H9 (cell line): ENCODE measurements at regions not wholly inside any gene's neighbourhood (a gene's known extent, or its start where the extent isn't known, plus 50 kb on each side); places are given as distances from the start of the nearest gene placed in this dataset.

Source experiments
- DNase-seq: peaks from one replicate; pipeline ENCODE4 v3.0.0-alpha.2; 2017
- H2AFZ ChIP-seq: one replicate; pipeline ENCODE4 v1.6.1; 2013; ENCODE audit warnings: mild to moderate bottlenecking, low read length, control low read depth, moderate library complexity
- H2AK5ac ChIP-seq: 2 replicates; pipeline ENCODE4 v1.6.1; 2013; ENCODE audit warnings: low read length, control low read depth, mixed read lengths; ENCODE audit not compliant: insufficient read length
- H2BK120ac ChIP-seq: one replicate; pipeline ENCODE4 v1.6.1; 2013; ENCODE audit warnings: low read depth, mild to moderate bottlenecking, low read length, control low read depth, inconsistent platforms; ENCODE audit not compliant: poor library complexity, severe bottlenecking
- H2BK12ac ChIP-seq: 2 replicates; pipeline ENCODE4 v1.6.1; 2013; ENCODE audit warnings: low read length, control low read depth, mixed read lengths, low read depth; ENCODE audit not compliant: insufficient read length
- H2BK15ac ChIP-seq: 2 replicates; pipeline ENCODE4 v1.6.1; 2013; ENCODE audit warnings: low read depth, low read length, control low read depth
- H2BK20ac ChIP-seq: one replicate; pipeline ENCODE4 v1.6.1; 2013; ENCODE audit warnings: low read depth, mild to moderate bottlenecking, low read length, control low read depth, inconsistent platforms; ENCODE audit not compliant: poor library complexity, severe bottlenecking
- H2BK5ac ChIP-seq: 2 replicates; pipeline ENCODE4 v1.6.1; 2013; ENCODE audit warnings: low read length, control low read depth, mixed read lengths; ENCODE audit not compliant: insufficient read length
- H3K14ac ChIP-seq: 2 replicates; pipeline ENCODE4 v1.6.1; 2013; ENCODE audit warnings: low read length, control low read depth; ENCODE audit not compliant: insufficient read depth
- H3K18ac ChIP-seq: 2 replicates; pipeline ENCODE4 v1.6.1; 2013; ENCODE audit warnings: low read depth, mild to moderate bottlenecking, mixed read lengths, low read length, control low read depth; ENCODE audit not compliant: insufficient read length
- H3K23ac ChIP-seq: 2 replicates; pipeline ENCODE4 v1.6.1; 2013; ENCODE audit warnings: low read length, control low read depth, mixed read lengths, low read depth; ENCODE audit not compliant: insufficient read length
- H3K23me2 ChIP-seq: 2 replicates; pipeline ENCODE4 v1.6.1; 2013; ENCODE audit warnings: low read depth, mild to moderate bottlenecking, mixed read lengths, low read length, control low read depth; ENCODE audit not compliant: insufficient read length, poor library complexity, severe bottlenecking
- H3K27ac ChIP-seq: 2 replicates; pipeline ENCODE4 v1.5.1; 2013; ENCODE audit warnings: low read length, control low read depth, mixed read lengths, low read depth; ENCODE audit not compliant: insufficient read length
- H3K27me3 ChIP-seq: 2 replicates; pipeline ENCODE4 v1.6.1; 2013; ENCODE audit warnings: low read length, control low read depth, inconsistent platforms; ENCODE audit not compliant: insufficient read depth
- H3K4ac ChIP-seq: 2 replicates; pipeline ENCODE4 v1.6.1; 2013; ENCODE audit warnings: low read depth, mild to moderate bottlenecking, control low read depth, inconsistent platforms, low read length, moderate library complexity
- H3K4me1 ChIP-seq: 2 replicates; pipeline ENCODE4 v1.6.1; 2013; ENCODE audit warnings: low read length, control low read depth, inconsistent platforms; ENCODE audit not compliant: insufficient read depth
- H3K4me2 ChIP-seq: 2 replicates; pipeline ENCODE4 v1.6.1; 2013; ENCODE audit warnings: low read length, control low read depth, mixed read lengths; ENCODE audit not compliant: insufficient read length, insufficient read depth
- H3K56ac ChIP-seq: 2 replicates; pipeline ENCODE4 v1.6.1; 2013; ENCODE audit warnings: low read depth, mild to moderate bottlenecking, mixed read lengths, low read length, control low read depth; ENCODE audit not compliant: insufficient read length
- H3K79me1 ChIP-seq: 2 replicates; pipeline ENCODE4 v1.6.1; 2013; ENCODE audit warnings: low read depth, mild to moderate bottlenecking, moderate library complexity, low read length, control low read depth, inconsistent platforms; ENCODE audit not compliant: insufficient read depth, poor library complexity, severe bottlenecking
- H3K79me2 ChIP-seq: 2 replicates; pipeline ENCODE4 v1.6.1; 2013; ENCODE audit warnings: low read length, control low read depth, inconsistent platforms; ENCODE audit not compliant: insufficient read depth
- H3K9ac ChIP-seq: 2 replicates; pipeline ENCODE4 v1.6.1; 2013; ENCODE audit warnings: low read length, control low read depth, mixed read lengths; ENCODE audit not compliant: insufficient read length; ENCODE audit errors: extremely low read depth
- H3K9me3 ChIP-seq: one replicate; pipeline ENCODE4 v1.6.1; 2013; ENCODE audit warnings: low read depth, low read length, inconsistent platforms; ENCODE audit not compliant: control insufficient read depth
- H3T11ph ChIP-seq: one replicate; pipeline ENCODE4 v1.6.1; 2013; ENCODE audit warnings: mild to moderate bottlenecking, low read length, control low read depth, inconsistent platforms
- H4K20me1 ChIP-seq: one replicate; pipeline ENCODE4 v1.6.1; 2013; ENCODE audit not compliant: control insufficient read depth, insufficient read length, insufficient read depth
- H4K5ac ChIP-seq: 2 replicates; pipeline ENCODE4 v1.6.1; 2013; ENCODE audit warnings: low read depth, mild to moderate bottlenecking, mixed read lengths, low read length, control low read depth; ENCODE audit not compliant: insufficient read length
- H4K8ac ChIP-seq: replicated peaks from 2 replicates; pipeline ENCODE4 v1.6.1; 2013; ENCODE audit warnings: low read length, control low read depth, mixed read lengths, low read depth; ENCODE audit not compliant: insufficient read length
- H4K91ac ChIP-seq: 2 replicates; pipeline ENCODE4 v1.6.1; 2013; ENCODE audit warnings: low read depth, mild to moderate bottlenecking, moderate library complexity, mixed read lengths, low read length, control low read depth; ENCODE audit not compliant: insufficient read length
- H3K27ac Mint-ChIP-seq, 3 experiments: 2 replicates in 2 of 3; 3 replicates in 1 of 3; pipeline ENCODE4 v1.8.0; 2020 to 2021; ENCODE audit warnings: mixed read lengths in 3 of 3, mild to moderate bottlenecking in 1 of 3, moderate library complexity in 1 of 3
- H3K27me3 Mint-ChIP-seq: 2 replicates; pipeline ENCODE4 v1.8.0; 2021; ENCODE audit warnings: low read depth, mild to moderate bottlenecking, moderate library complexity, mixed read lengths
- H3K36me3 Mint-ChIP-seq, 3 experiments: 2 replicates in 2 of 3; 3 replicates in 1 of 3; pipeline ENCODE4 v1.8.0; 2020 to 2021; ENCODE audit warnings: low read depth in 3 of 3, mixed read lengths in 3 of 3; ENCODE audit not compliant: insufficient read depth in 1 of 3
- H3K4me1 Mint-ChIP-seq, 2 experiments: 2 replicates each; pipeline ENCODE4 v1.8.0; 2020; ENCODE audit warnings: mixed read lengths in 2 of 2
- H3K4me3 Mint-ChIP-seq, 2 experiments: 2 replicates in 1 of 2; 3 replicates in 1 of 2; pipeline ENCODE4 v1.8.0; 2020 to 2021; ENCODE audit warnings: mild to moderate bottlenecking in 2 of 2, mixed read lengths in 2 of 2, moderate library complexity in 1 of 2
- H3K9me3 Mint-ChIP-seq, 2 experiments: 2 replicates in 1 of 2; 3 replicates in 1 of 2; pipeline ENCODE4 v1.8.0; 2020; ENCODE audit warnings: mild to moderate bottlenecking in 2 of 2, mixed read lengths in 2 of 2, moderate library complexity in 1 of 2
- CTCF ChIP-seq: fragments of 200-600 bp; sonication (generic); conservative IDR thresholded peaks from 3 replicates; pipeline ENCODE4 v1.8.0; 2021; ENCODE audit warnings: antibody characterized with exemption, mild to moderate bottlenecking
- WGBS: extraction: QIAGEN DNeasy Blood & Tissue Kit; methylation state at CpG from one replicate; pipeline ENCODE4 v1.1.7; 2013; ENCODE audit warnings: missing lambda C conversion rate, low lambda C conversion rate, mixed read lengths; ENCODE audit not compliant: insufficient read length; ENCODE audit errors: extremely low coverage; 5-methylcytosine and 5-hydroxymethylcytosine counted together

- no peak overlapping the region for H3K23ac ChIP-seq
- Mint-ChIP-seq H3K9me3 (peaks cover 7 to 52% of the 10 kb centered on the region in 2 experiments; a peak in 4 of 5 replicates), H3K27ac (no peak overlapping the region), H3K4me1 (no peaks in the 10 kb centered on the region), H3K4me3 (no peak overlapping the region), H3K27me3 (no peaks in the 10 kb centered on the region; the same call in none of the 2 replicates), H3K36me3 (no peaks in the 10 kb centered on the region)
- H4K20me1 ChIP-seq = no peaks in the 10 kb centered on the region
- no CpG with 5 or more reads among the region's 2 CpGs for WGBS
- no peak overlapping the region for H2BK5ac ChIP-seq
- H3K79me1 ChIP-seq = no peaks in the 10 kb centered on the region
- H3K14ac ChIP-seq = no peak overlapping the region
- no peaks in the 10 kb centered on the region for H3K79me2 ChIP-seq
- no peak overlapping the region for H2BK20ac ChIP-seq
- no peak overlapping the region for H3T11ph ChIP-seq
- TF ChIP-seq CTCF = no peak
- no peak overlapping the region for H4K91ac ChIP-seq
- no peak overlapping the region for H3K9ac ChIP-seq
- H3K18ac ChIP-seq = no peak overlapping the region
- no peak overlapping the region for H2BK120ac ChIP-seq
- H2AFZ ChIP-seq = no peak overlapping the region
- DNase-seq = no peak
- H4K5ac ChIP-seq = no peak overlapping the region
- H3K27me3 ChIP-seq = no peaks in the 10 kb centered on the region
- no peak overlapping the region for H3K4ac ChIP-seq
- no peak overlapping the region for H3K56ac ChIP-seq
- H4K8ac ChIP-seq = no peak overlapping the region
- no peak overlapping the region for H3K4me2 ChIP-seq
- H2AK5ac ChIP-seq = no peak overlapping the region
- H3K4me1 ChIP-seq = no peaks in the 10 kb centered on the region
- H3K23me2 ChIP-seq = no peaks in the 10 kb centered on the region
- peaks cover 16% of the 10 kb centered on the region for H3K9me3 ChIP-seq
- H3K27ac ChIP-seq = no peak overlapping the region
- H2BK12ac ChIP-seq = no peak overlapping the region
- H2BK15ac ChIP-seq = no peak overlapping the region
Measured at GRCh38 chr9:1292384-1292783, 242.2 kb downstream of the DMRT2 start.
